HG02759 (cell line): ENCODE measurements at regions not wholly inside any gene's neighbourhood (a gene's known extent, or its start where the extent isn't known, plus 50 kb on each side); places are given as distances from the start of the nearest gene placed in this dataset.
"Not testable (repeated sequence)": the region's sequence is repeated elsewhere in the genome, so short reads cannot be mapped to it uniquely, and the experiment has no call there.

ENCODE experiments used
- ATAC-seq: cut with Tn5 transposase; IDR thresholded peaks from one replicate; pipeline ENCODE4 v1.9.1; 2021; ENCODE audit warnings: mild to moderate bottlenecking, moderate library complexity; ENCODE audit not compliant: unreplicated experiment

DNA sequence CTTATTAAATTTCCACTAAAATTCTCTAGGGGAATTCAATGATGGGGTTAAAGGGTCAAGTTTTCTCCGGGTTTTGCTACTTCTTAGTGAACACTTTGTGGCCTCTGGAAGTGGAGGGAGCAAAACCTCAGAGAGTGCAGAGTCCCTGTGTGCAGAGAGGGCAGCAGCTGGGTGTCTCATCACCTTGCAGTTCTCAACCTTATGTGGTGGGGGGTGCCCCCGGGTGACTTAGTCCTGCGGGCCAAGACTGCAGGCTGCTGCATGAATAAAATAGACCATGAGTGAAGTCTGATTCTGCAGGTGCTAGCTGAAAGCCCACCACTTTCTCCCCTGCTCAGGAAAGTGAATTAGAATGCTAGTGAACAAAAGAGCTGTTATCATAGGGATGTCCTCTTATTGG lies 191.6 kb downstream of the DLEU7 start:
- no peak for ATAC-seq

DNA sequence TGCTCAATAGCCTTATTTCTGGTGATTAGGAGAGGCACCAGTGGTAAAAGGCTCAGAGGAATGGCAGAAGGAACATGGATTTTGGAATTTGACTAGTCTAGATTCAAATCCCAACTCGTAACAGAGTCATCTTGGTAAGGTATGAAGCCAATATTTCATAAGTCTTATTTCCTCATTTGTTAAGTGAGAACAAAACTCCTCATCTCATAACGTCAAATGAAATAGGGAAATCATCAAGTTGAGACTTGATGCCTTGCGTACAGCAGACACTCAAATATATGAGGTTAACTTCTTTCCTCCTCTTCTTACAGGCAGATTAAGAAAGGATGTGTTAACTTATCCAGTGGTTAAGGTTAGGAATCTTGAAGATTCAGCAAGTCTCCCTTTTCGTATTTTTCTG lies 189.2 kb downstream of the DLEU7 start:
- no peak for ATAC-seq

DNA sequence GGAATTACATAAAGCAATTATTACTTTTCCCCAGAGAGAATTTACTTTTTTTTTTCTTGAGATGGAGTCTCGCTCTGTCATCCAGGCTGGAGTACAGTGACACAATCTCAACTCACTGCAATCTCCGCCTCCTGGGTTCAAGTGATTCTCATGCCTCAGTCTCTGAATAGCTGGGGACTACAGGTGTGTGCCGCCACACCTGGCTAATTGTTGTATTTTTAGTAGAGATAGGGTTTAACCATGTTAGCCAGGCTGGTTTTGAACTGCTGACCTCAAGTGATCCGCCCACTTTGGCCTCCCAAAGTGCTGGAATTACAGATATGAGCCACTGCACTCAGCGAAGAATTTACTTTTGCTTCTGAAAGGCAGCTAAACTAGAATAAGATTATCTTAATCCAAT lies 181.6 kb downstream of the DLEU7 start:
- ATAC-seq = not testable (repeated sequence)

DNA sequence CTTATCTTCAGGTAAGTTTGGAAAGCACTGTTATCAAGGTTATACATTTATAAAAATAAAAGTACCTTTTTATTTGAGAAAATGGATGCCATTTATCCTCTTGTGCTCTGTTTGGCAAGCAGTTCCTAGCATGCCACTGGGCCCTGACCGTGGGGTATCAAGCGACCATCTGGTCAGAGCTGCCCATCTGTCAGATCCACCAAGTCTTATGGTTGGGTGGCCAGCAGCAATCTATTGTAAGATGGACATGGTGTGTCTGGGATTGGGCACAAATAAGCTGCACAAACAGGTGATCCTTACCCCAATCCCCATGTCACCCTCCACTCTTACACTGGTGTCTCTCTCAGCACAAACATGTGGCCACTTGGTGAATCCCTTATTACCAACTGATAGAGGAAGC lies 178.5 kb downstream of the DLEU7 start:
- no peak for ATAC-seq

DNA sequence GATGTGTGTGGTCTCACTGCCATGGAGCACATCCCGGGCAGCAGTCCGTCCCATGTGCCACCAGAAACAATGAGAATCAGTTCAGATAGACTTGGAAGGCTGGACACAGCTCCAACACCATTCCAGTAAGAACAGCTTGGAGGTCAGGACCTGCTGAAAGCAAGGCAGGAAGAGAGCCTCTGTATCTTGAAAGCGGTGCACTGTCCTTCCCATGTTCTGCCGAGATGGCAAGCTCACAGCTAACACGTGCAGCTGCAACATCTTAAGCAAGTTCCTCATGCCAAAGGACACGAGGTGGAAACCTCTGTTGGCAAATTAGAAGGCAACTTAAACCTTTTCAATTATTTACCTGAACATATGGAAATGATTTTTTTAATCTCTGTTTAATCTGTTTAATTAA lies 175.4 kb downstream of the DLEU7 start:
- ATAC-seq = no peak

DNA sequence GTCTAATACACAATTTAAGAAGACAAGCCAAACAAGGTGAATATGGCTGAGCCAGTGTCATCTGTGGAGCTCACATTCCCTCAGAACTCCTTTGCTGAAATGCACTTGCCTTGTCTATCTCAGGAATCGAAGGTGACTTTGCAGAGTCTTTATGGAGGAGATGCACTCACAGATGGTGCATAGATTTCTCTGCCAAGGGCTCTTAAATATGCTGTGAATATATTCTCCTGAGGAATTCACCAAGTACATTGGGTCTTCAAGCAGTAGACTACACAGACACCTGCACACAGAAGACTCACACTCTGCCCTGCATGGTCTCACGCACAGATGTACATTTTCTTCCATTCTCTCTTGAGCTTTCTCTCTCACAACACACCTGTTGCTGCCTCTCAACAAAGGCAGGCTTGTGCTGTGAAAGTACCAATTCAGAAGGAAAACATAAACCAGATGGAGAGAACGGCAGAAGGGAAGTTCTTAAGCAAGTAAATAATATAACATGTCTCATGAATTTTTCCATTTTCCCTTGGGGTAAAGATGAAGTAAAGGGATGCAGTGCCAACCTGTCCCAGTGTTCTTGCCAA lies 174.7 kb downstream of the DLEU7 start:
- ATAC-seq = no peak

DNA sequence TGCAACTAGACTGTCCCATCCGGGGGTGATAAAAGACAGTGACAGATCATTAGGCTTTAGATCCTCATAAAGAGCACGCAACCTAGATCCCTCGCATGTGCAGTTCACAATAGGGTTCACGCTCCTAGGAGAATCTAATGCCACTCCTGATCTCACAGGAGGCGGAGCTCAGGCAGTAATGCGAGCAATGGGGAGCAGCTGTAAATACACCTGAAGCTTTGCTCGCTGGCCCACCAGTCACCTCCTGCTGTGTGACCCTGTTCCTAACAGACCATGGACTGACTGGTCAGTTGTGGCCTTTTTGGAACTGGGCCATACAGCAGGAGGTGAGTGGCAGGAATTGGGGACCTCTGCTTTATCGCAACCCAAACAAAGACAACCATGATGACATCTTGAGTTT lies 173.2 kb downstream of the DLEU7 start:
- ATAC-seq = no peak

DNA sequence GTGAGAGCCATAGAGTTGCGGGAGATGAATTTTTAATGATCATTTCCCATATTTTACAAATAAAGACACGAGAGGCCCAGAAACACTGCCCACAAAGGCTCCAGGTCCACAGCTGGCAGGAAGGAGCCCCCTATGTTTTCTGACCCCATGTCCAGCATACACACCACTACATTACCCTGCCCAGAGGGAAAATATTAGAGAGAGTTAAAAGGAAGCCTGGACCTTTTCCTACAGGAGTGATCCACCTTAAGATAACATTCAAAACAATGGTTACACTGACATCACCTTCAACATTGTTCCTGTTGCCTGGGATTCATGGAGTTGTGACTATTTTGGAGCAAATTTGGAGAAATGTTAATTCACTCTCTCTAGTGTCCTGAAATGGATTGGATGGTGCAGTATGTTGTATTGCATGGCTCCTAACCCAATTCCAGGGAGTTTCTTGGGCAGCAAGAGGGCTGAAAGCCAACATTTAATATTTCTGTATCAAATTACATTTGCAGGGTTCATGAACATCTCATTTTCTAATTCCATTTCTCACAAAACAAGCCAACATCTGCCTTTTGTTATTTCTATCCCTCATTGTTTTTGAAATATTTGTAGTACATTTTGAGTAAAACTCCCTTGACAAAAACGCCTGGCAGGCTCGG lies 172.5 kb downstream of the DLEU7 start:
- ATAC-seq = no peak

DNA sequence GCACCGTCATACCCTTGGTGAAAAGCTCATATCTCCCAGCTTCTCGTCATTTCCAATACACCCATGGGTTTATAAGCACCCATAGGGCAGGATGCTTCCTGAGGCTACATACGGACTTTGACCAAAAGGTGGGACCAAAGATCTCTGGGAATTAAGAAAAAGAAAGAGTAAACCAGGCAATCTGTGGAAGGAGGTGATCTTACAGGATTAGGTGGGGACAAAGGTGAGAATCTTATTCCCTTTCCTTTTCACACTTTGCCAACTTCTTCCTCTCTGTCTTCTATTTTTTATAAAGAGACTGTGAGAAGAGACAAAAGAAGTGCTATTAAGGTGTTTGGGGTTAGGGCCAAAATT lies 172.0 kb downstream of the DLEU7 start:
- ATAC-seq = no peak

DNA sequence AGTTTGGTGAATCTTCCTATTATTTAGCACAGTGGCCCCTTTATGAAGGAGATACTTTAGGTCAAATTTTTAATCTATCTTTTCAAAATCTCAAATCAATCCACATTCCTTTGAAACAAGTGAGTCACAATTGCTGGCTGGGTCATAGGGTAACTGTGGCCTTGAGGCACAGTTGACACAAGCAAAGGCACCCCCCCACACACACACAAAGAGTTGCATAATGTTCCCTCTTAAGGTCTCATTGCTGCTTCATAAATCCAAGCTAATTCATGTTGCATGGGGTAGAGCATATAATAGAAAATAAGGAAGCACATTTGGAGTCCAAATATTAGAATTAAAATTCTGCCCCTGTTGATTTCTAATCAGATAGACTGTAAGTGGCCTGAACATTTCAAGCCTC lies 171.5 kb downstream of the DLEU7 start:
- ATAC-seq = no peak

DNA sequence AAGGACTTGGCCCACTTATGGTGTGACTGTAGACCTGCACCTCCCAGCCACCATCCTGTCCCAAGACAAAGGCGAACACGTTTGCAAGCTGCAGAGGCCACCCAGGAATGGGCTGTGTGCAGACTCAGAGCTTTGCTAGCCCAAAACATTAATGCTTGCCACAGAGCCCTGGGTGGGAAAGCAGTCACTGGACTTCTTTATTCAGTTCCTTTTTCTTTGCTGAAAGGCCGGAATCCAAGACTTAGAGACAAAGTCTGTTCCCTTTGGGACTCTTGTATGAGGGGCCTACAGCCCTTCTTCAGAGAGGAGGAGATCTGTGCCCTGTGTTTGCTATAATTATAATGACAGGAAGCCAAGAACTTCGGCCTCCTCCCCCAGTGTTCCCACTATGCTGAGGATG lies 167.8 kb downstream of the DLEU7 start:
- ATAC-seq = no peak

DNA sequence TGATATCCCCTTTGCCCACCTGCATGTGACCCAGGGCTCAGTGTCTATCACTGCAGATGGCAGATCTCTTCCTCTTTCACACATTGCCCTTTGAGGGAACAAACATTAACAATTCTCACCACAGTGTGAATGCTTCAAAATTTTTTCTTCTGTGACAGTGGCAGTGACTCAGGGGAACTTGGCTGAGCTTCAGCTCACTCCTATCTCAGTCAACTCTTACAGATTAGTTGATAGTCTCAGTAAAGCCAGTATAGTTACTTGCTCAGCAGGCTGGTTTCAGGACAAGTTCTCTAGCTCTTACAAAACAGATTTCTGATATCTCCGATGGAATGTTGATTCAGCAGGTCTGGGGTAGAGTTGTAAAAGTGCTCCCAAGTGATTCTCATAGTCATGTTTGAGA lies 166.9 kb downstream of the DLEU7 start:
- no peak for ATAC-seq

DNA sequence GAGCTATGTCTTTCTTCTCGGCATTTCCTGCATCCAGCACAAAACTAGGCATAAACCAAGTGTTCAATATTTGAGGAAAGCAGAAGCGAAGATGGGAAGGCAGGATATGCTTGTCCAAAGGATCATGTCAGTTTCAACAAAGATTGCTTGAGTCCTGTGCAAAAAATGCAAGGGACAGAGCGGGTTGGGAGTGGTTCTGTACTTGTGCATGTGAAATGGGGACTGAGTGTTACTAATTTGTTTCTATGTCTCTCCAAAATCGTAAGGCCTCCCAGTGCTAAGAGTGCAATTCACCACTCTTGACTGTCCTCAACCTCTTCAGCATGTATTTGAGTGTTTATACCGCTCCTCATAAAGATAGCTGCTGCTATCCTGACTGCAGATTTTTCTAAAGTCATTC lies 166.2 kb downstream of the DLEU7 start:
- ATAC-seq = no peak

DNA sequence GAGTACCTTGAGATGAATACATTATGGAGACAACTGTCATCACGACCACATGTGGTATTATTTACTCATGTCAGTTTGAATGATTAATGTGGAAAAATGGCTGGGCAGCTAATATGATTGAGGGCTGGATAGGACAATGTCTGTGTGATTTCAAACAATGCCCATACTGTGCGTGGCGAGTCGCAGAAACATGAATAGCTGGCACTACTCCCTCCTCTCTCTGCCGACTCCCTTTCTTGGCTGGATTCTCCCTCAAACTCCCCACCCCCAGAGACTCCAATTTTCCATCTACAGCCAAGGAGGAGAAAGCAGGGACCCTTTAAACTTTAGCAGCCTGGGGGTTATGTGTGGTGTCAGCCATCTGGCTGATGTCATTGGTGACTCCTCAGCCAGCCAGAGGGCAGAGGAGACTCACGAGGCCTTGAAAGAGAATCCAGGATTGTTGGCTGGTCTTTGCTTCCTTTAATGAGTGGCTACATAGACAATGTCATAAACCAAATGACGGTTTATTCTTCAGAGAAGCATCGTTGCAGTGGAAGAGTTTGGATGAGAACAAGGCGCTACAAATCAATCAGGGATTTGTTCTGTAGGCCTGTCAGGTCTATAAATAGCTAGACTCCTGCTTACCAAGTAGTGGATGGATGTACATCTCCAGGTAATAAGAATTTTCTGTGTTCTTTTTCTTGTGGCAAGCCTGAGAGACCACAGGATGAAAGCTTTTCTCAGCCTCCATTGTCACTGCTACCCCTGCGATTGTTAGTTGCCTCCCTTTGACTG lies 165.6 kb downstream of the DLEU7 start:
- ATAC-seq = no peak

DNA sequence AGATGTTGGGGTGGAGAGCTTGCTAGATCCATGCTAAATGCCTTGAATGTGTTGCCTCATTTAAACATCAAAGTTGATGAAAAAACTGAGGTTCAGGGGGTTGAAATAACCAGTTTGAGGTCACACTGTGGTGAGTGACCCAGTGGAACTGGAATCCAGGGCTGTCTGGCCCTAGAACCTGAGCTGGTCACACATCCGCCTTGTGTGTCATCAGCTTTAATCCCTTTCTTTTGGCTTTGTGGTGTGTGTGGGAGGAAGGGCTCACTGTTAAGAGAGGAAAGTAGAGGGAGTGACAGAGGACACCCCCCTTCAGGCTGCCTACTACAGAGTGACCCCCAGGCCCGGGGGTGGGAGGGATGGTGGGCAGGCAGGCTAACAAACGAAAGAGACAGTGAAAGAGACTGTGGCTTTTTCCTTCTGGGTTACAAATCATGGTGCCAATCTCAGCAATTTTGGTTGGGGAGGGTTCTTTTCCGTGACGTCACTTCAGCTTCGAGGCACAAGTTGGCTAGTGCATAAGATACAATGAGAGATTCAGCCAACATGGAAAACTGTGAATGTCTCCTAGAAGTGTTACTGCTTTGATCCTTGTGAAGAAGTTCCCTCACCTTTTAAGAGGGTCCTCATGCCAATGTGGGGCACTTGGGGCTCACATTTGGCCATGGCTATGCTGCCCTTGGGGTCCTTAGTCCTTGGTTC lies 164.9 kb downstream of the DLEU7 start:
- ATAC-seq = no peak

DNA sequence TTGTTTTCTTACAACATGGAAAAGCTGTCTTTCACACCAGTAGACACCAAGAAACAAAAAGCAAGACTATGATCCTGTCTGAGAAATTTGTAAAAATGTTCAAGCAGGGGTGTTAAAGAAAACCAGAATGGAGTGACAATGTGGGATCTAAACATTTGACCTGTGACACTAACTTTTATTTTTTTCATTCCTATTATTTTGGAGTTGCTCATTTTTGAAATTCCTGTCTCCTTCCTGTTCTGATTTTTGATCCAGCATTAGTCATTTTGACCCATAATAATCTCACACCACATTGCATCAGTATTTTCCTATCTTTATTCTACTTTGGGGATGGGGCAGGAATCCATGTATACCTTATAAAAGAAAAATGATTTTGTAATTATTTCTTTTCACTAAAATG lies 164.2 kb downstream of the DLEU7 start:
- no peak for ATAC-seq

DNA sequence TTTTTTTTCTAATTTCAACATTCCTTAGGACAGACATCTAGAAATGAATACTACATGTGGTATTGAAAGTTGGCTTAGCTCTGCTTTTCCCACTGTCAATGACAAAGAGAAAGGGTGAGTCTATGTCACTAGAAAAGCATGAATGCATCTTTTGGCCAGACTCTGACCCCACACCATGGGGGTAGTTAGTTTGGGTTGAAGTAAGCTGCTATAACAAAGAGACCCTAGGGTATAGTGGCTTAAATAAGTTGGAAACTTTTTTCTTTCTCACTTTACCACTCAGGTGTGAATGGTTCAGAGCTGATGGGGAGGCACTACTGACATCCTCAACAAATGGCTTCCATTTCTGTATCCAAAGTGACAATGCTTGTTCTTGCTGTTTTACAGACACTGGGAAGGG lies 161.5 kb downstream of the DLEU7 start:
- no peak for ATAC-seq

DNA sequence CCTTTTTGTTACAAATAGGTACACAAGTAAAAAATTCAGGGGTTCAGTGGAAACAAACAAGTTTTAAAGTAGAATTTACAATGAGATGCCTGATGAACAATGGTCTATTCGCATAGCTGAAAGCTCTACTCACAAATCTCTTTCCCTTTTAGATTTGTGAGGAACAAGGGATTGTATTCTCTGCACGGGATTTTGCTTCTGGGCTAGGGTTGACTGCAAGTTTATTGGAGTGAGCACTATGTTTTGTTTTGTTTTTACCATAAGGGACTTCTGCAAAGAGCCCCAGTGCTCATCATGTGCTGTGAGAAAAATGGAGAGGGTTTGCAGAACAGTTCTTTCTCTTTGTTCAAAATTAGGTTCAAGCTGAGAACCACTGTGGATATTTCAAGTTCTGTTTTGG lies 160.5 kb downstream of the DLEU7 start:
- no peak for ATAC-seq

DNA sequence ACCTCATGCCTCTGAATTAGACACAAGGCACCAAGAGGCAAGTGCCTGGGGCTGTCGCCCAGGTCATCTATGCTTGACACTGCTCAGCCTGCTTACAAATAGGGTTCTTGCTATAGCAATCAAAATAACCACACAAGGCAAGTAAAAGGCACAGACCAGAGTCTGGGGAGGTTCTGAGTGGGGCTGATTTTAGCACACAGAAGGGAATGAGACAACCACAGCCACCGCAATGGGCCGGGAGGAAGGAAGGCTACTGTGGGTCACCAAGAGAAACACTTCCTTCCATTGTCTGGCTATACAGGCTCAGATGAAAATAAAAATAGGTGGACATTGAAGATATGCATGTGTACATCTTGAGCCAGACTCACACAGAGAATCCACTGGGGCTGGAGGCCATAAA lies 159.1 kb downstream of the DLEU7 start:
- no peak for ATAC-seq

DNA sequence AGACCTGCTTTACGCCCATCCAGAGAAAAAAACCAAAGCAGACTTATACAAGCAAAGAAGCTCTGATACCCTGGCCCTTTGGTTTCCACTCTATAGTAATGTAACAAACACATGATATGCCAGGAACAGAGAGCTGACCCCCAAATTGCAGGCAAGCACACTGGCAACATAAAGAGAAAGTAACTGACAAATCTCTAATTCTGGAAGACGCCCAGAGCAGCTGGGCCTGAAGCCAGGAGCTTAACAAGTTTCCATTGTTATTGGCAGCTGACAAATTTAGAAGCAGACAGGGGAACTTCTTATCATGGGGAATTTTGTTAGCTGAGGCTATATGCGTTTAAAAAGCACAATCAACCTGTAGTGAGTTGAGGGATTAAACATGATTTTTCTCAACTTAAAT lies 158.0 kb downstream of the DLEU7 start:
- no peak for ATAC-seq

DNA sequence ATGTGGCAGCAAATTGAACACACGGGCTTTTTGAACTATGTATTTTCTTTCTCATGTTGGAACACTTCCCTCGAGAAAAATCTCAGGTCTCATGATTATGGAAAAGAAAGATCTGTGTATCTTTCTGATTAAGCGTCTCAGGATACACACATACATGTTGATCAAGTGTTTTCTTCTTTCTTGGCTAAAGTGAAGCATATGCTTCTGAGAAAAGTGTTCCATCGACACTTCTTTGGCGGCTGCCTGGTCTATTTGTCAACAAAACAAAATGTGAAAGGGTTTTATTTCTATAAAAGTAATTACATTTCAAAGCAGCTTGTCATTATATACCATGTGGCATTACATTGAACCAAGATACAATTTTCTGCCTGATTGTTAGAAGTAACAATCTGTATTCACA lies 157.5 kb downstream of the DLEU7 start:
- no peak for ATAC-seq

DNA sequence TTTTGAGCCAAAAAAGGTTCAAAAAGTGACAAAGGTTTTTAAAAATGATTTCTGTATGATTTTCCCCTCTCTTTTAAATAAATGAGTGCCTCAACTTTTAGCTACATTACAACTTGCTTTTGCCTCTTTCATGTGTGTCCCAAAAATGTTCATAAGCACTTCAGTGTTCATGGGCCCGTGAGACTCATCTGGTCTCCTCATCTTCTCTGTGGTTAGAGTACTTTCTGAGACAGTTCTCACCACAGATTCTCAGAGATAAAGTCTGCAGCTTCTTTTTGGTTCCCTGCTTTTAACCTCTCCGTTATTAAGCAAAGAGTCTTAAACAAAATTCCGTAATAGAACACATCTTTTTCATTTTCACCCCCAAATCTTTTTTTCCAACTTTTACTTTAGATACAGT lies 156.9 kb downstream of the DLEU7 start:
- ATAC-seq = no peak
